Right kidney (tissue), 1 donor: ENCODE measurements at regions not wholly inside any gene's neighbourhood (a gene's known extent, or its start where the extent isn't known, plus 50 kb on each side); places are given as distances from the start of the nearest gene placed in this dataset.

Source experiments
- DNase-seq: peaks from one replicate; pipeline ENCODE4 v3.0.0-alpha.2; 2016

GRCh38 chr1:37130221-37130948 lies 96.1 kb upstream of the GRIK3 start:
- DNase-seq: no peak

DNA sequence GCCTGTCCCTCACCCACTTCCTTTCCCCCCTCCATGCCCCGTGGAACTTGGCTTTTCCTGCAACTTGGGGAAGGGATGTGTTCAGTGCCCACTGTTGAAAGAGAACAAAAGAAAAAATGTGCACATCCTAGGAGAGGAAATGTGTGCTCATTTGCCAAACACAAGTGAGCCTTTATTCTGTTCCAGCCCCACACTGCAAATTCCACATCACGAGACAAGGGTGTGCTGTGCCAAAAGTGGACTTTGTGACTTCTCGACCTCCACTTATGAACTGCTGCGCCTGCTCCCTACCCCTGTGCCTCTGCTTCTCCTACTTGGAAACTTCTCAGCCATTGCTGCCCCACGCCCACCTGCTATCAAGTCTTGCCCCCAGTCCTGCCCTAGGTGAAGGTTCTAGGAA lies 97.0 kb upstream of the GRIK3 start:
- no peak for DNase-seq

DNA sequence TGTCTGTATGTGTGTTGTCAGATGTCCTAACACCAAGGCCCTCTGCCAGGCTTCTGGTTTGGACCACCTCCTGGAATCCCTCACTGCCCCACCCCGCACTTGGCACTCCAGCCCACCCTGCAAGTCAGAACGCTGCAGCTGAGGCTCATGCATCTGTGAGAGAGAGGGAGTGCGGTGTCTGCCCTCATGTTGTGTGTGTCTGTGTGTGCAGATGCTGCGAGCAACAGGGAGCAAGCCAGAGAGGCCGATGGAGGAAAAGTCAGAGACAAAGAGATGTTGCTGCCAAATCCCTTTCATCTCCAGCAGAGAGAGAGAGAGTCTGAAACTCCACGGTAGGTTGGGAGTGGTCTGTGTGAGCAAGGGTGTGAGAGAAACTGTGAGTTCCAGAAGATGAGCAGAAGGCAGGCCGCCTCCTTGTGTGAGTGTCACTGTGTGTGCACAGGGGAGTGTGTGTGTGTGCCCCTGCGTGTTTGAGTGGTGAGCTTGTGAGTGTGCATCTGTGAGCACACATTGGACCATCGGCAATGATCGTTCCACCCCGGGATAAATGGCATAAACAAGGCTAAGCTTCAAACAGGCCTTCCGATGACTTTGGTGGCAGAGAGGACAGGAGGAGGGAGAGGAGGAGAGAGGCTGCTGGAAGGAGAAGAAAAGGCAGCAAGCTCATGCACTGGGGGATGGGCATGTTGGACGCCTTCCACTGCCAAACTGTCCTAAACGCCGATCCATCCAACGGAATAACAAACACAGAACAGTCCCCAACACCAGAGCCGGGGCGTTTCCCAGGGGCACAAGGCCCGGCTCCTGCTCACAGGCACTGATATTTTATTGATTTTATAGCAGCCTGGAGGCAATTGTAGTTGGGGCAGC lies 99.2 kb upstream of the GRIK3 start:
- no peak for DNase-seq

DNA sequence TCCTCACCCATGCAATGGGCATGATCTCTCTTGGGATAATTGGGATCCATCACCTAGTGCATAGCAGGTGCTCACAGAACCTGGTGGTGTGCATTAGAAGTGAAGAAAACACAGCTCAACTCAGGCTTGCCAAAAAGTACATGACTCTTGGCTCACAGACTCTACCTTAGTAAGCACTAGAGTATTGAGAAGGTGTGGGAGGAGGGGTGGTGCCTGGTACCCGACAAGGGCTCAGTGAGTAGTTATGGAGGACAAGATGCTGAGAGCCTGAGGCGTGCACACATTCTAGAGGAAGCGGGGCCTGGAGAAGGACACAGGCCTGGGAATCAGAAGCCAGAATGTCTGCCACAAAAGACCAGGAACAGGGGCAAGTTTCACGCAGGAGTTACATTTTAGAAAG lies 100.3 kb upstream of the GRIK3 start:
- DNase-seq: no peak

GRCh38 chr1:37135032-37135431 lies 100.7 kb upstream of the GRIK3 start:
- no peak for DNase-seq

DNA sequence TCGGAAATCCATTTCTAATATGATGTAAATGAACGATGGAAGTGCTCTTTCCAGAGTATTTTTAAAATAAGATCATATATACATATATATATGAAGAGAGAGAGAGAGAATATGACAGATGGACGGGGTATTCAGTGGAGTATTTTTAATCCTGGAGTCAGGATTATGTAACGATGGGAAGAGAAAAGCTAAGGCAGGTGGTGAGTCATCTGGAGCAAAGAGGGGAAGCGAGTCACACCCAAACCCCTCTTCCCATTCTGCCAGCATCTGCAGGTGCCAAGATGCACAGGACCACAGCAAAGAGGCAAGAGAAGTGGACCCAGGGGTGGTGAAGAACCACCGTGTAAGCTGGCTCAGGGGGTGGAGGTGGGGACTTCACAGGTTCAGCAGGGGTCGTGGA lies 102.7 kb upstream of the GRIK3 start:
- no peak for DNase-seq

DNA sequence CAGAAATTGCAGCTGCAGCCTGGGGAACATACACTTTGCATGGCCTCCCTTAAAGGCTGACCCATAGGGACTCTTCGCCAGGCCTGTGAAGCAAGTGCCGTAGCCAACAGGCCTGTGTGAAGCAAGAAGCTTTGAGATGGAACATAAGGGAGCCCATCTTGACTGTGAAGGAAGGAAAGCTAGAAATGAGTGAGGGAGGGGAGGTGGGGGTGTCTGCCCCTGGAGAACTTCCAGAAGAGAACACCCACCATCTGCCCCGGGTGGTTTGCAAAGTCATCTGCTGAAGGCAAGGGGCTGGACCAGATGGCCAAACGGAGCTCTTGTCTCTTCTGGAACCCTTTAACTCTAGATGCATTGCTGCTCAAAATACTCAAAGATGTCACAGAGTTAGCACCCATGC lies 103.3 kb upstream of the GRIK3 start:
- DNase-seq: no peak

DNA sequence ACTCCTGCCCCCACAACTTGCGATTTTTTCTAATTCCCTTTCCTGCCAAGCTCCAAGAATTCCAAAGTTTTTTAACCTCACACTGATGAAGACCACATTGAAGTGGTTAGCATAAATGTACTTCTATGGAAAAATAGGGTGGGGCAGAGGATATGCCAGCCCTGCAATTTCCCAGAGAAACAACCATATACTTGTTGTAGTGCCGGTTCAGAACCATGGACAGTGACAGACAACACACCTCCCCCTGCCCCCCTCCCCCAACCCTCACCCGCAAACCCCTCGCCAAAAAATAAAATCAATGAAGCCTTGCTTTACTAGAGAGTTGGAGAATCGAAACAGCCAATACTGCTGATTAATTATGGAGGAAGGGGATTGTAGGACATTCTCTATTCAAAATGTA lies 109.5 kb upstream of the GRIK3 start:
- no peak for DNase-seq

GRCh38 chr1:37146071-37146470 lies 111.8 kb upstream of the GRIK3 start:
- DNase-seq: no peak

GRCh38 chr1:37147392-37147831 lies 113.1 kb upstream of the GRIK3 start:
- no peak for DNase-seq

DNA sequence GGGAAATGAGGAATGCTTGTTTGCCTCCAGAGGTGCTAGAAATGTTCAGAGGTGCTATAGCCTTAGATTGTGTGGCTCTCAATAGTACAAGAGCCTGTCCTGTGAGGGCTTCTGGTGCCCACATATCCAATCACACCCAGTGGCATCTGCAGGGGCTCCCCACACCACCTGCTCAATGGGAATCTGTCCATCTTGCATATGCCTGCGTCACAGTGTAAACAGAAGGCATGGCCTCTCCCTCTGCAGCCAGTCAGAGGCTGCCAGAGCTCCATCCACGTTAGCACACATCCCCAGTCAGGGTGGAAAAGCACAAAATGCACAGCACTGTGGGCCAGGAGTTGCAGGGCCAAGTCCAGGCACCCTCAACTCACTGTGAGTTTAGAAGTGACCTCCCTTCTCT lies 113.6 kb upstream of the GRIK3 start:
- DNase-seq: no peak

GRCh38 chr1:37148663-37149062 lies 114.3 kb upstream of the GRIK3 start:
- DNase-seq: no peak

- DNase-seq: no peak
Measured at GRCh38 chr1:37149296-37149695, 115.0 kb upstream of the GRIK3 start.

DNA sequence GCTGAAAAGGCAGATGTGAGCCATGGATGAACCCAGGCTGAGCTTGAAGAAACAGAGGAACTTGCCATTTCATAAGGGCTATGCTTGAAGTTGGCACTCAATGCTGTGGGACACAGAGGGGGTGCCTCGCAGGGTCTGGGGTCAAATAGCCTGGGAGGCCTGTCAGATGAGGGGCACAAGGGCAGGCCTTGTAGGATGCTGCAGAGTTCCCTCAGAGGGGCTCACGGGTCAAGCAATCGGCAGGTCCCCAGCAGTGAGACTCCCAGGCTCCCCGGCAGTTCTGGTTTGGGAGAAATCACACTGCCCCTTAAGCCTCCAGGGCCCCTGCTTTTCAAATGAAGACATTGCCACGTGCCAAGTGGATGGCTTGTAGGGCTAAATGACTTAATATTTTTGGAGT lies 116.7 kb upstream of the GRIK3 start:
- no peak for DNase-seq

GRCh38 chr1:37151789-37152188 lies 117.5 kb upstream of the GRIK3 start:
- DNase-seq: no peak

DNA sequence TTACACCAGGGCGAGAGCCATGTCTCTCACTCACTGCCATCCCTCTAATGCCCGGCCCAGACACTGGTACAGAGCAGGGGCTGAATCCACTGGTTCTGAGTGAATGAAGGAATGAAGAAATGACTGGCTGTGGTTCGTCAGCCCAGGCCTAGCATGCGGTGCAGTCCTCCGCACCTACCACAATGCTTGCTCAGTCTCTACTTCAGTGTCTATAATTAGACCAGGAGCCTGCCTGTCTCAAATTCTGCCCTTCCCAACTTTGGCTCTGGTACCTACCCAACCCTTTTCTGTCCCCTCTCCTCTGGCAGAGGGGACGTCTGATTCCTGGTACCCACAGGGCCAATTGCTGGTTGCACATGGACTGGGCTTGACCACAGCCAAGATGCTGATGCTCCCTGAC lies 118.2 kb upstream of the GRIK3 start:
- DNase-seq: no peak

DNA sequence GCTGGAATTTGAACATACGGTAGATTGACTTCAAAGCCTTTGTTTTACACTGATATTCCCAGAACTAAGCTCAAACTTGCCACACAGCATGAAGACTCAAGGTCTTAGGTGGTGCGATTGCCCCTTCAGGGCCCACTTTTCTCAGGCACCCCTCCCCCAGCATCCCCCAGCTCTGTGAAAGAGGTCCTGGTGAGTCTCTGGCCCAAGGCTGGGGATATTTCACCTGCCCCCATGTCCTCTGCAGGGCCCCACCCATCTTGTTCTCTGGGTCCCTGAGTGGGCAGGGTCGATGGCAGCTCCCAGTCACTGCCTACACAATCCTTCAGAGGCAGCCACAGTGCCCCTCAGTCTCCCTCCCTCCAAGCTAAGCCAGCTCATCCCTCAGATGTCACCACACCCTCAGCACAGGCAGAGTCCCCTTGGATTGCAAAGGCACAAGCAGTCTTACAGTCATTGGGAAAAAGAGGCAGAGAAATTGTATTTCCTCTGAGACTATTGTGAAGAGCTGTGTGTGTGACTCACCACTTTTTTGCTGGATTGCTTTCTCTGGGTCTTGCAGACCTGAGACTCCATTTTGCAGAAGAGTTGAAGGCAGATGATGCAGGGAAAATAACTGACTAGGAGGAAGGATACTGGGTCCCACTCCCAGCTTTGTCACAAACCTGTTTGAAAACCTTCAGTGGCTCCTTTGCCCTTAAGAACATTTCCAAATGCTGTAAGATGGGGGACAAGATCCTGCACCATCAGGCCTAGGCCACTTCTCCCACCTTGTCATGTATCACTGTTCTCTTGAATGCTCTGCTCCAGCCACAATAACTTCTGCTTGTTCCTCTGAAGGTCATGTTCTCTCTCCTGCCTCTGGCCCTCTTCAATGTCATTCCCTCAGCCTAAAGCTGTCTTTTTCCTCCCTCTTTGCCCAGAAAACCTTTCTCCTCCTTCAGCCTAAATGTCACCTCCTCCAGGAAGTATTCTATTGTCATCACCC lies 119.1 kb upstream of the GRIK3 start:
- DNase-seq: no peak

GRCh38 chr1:37156646-37157045 lies 122.3 kb upstream of the GRIK3 start:
- no peak for DNase-seq

DNA sequence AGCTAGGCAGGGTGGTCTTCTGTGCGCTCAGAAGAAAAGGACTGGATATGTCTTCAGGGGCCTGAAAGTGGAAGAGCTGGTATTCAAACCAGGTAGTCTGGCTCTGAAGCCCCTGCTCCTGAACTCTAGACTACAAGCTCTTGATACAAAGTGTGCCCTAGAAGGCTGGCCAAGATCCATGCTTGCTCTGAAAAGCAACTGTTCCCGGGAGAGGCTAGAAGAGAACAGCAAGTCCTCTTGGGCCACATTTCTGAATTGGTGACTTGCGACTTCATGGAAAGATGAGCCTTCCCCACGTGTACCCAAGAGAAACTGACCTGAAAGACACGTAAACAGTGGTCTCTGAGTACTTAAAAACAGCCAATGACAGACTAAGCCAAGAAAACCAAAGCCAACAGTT lies 123.3 kb upstream of the GRIK3 start:
- no peak for DNase-seq

- no peak for DNase-seq
Measured at GRCh38 chr1:37158113-37158749, 123.9 kb upstream of the GRIK3 start.

DNA sequence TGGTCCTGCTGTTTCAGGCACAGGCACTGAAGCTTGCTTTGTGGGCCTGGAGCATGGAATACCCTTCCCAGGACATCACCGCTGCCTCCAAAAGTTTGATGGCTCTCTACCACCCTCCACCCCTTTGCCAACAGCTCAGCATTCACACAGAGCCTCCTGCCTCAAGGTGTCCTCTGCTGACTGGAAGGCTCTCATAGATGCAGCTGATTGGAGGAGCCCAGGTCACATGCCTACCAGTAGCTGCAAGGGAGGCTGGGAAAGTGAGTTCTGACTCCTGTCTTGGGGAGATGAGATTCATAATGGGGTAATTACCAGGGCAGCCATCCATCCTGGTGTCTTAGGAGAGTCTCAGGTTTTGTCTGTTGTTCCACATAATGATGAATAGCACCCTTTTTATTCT lies 124.8 kb upstream of the GRIK3 start:
- no peak for DNase-seq

DNA sequence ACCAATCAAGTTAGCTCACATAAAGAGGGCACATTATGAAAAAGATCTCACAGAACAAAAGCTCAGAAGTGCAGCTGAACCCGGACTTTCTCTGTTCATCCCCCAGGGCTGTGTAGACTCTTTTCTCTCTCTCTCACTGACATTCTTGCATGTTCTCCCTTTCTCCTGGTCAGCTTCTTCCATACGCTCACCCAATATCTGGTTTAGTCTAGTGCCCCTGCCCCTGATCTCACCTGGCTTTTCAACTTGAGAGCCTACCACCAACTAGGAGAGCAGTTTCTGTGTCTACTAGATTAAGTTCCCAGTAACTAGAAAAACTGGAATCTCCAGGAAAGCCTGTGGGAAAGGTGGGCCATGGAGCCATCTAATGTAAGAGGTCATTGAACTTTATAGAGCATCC lies 126.9 kb upstream of the GRIK3 start:
- DNase-seq: no peak
